ENCODE measurements at regions not wholly inside any gene's neighbourhood (a gene's known extent, or its start where the extent isn't known, plus 50 kb on each side); places are given as distances from the start of the nearest gene placed in this dataset.
"Not testable (repeated sequence)": the region's sequence is repeated elsewhere in the genome, so short reads cannot be mapped to it uniquely, and the experiment has no call there.

- no peak for TF ChIP-seq CTCF (conservative IDR thresholded peaks at IDR 0.05; ENCODE audit: control insufficient read depth, insufficient read depth, low read depth, low read length)
- H3K4me3 ChIP-seq (ENCODE audit: control insufficient read depth, low read depth, low read length) = no peak overlapping the region
- no peak for DNase-seq (ENCODE audit: low read depth)
These were observed 1181.6 kb upstream of the SORCS1 start for GRCh38 chr10:108346066-108346465.

- DNase-seq (ENCODE audit: low read depth) = no peak
- no peak overlapping the region for H3K4me3 ChIP-seq (ENCODE audit: control insufficient read depth, low read depth, low read length)
- TF ChIP-seq CTCF (conservative IDR thresholded peaks at IDR 0.05; ENCODE audit: control insufficient read depth, insufficient read depth, low read depth, low read length) = no peak
These were observed 1173.6 kb upstream of the SORCS1 start for GRCh38 chr10:108338146-108338545.

DNA sequence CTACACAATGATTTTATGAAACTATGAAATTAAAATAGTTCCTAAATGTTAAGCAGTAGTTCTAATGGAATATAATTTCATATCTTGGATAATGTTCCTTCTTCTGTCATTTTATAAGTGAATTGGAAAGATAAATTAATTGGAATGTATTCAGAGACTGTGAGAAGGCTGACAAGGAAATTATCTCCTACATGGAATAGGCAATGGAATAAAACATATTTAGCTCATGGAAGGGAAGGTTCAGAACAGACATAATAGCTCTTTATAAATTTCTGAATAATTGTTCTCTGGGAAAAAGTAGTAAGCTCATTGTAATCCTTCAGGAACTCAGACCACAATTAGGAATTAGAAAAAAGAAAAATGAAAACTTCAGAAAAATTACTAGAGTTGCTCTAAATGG, 1172.3 kb upstream of the SORCS1 start:
- H3K4me3 ChIP-seq (ENCODE audit: control insufficient read depth, low read depth, low read length) = no peak overlapping the region
- DNase-seq (ENCODE audit: low read depth) = no peak
- no peak for TF ChIP-seq CTCF (conservative IDR thresholded peaks at IDR 0.05; ENCODE audit: control insufficient read depth, insufficient read depth, low read depth, low read length)

DNA sequence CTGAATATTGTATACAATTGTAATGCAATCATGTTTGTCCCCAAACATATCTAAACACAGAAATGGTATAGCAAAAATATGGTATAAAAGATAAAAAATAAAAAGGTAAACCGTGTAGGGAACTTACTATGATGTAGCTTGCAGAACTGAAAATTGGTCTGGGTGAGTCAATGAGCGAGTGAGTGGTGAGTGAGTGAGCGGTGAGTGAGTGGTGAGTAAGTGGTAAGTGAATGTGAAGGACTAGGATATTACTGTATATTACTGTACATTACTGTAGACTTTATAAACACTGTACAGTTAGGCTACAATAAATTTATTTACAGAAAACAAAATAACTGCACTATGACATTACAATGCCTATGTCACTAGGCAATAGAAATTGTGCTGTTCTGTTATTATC, 1163.2 kb upstream of the SORCS1 start:
- DNase-seq (ENCODE audit: low read depth) = peak; percentile 62
- TF ChIP-seq CTCF (conservative IDR thresholded peaks at IDR 0.05; ENCODE audit: control insufficient read depth, insufficient read depth, low read depth, low read length) = no peak
- no peak overlapping the region for H3K4me3 ChIP-seq (ENCODE audit: control insufficient read depth, low read depth, low read length)

- no peak for DNase-seq (ENCODE audit: low read depth)
- no peak for TF ChIP-seq CTCF (conservative IDR thresholded peaks at IDR 0.05; ENCODE audit: control insufficient read depth, insufficient read depth, low read depth, low read length)
- H3K4me3 ChIP-seq (ENCODE audit: control insufficient read depth, low read depth, low read length) = no peak overlapping the region
These were observed 1158.8 kb upstream of the SORCS1 start for GRCh38 chr10:108323274-108323798.

GRCh38 chr10:108319434-108320222, 1155.1 kb upstream of the SORCS1 start:
- no peak for TF ChIP-seq CTCF (conservative IDR thresholded peaks at IDR 0.05; ENCODE audit: control insufficient read depth, insufficient read depth, low read depth, low read length)
- H3K4me3 ChIP-seq (ENCODE audit: control insufficient read depth, low read depth, low read length) = no peak overlapping the region
- no peak for DNase-seq (ENCODE audit: low read depth)

DNA sequence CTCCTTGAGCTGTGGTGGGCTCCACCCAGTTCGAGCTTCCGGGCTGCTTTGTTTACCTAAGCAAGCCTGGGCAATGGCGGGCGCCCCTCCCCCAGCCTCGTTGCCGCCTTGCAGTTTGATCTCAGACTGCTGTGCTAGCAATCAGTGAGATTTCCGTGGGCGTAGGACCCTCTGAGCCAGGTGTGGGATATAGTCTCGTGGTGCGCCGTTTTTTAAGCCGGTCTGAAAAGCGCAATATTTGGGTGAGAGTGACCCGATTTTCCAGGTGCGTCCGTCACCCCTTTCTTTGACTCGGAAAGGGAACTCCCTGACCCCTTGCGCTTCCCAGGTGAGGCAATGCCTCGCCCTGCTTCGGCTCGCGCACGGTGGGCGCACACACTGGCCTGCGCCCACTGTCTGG, 1151.1 kb upstream of the SORCS1 start:
- DNase-seq (ENCODE audit: low read depth); H3K4me3 ChIP-seq (ENCODE audit: control insufficient read depth, low read depth, low read length): not testable (repeated sequence)

All from fibroblast of mammary gland (primary cell).